ENCODE measurements at regions not wholly inside any gene's neighbourhood (a gene's known extent, or its start where the extent isn't known, plus 50 kb on each side); places are given as distances from the start of the nearest gene placed in this dataset.

DNA sequence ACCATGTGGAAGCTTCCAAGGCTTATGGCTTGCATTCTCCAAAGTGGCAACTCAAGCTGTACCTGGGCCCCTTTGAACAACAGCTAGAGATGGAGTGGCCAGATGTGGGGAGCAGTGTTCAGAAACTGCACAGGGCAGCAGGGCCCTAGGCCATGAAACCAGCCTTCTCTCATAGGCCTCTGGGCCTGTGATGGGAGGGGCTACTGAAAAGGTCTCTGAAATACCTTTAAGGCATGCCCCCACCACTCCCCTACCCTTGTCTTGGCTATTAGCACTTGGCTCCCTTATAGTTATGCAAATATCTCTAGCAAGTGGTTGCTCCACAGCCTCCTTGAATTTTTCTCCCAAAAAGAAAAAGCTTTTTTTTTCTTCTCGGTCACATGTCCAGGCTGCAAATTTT is 1014.6 kb downstream of the DTWD2 start:
- H3K27ac Mint-ChIP-seq = no peak overlapping the region
- no peak overlapping the region for H3K27ac ChIP-seq (ENCODE audit: low read depth)
- peak; percentile 86 for ATAC-seq

More for the DNA sequence above, 1014.6 kb downstream of the DTWD2 start:
- Mint-ChIP-seq H3K4me1 (peaks cover 15% of the 10 kb centered on the region), H3K36me3 (ENCODE audit: low read depth) (no peaks in the 10 kb centered on the region), H3K27me3 (ENCODE audit: insufficient read depth, low read depth, poor library complexity) (no peaks in the 10 kb centered on the region), H3K4me3 (no peak overlapping the region), H3K9me3 (peaks cover 7% of the 10 kb centered on the region; the same call in 1 of the 3 replicates)
- Histone ChIP-seq H3K4me2 (no peak overlapping the region), H3F3A (replicated peaks; ENCODE audit: low read depth) (no peaks in the 10 kb centered on the region), H3K79me2 (replicated peaks; ENCODE audit: insufficient read depth) (no peaks in the 10 kb centered on the region), H3K9me2 (ENCODE audit: insufficient read depth) (peaks cover 7% of the 10 kb centered on the region; the same call in 1 of the 2 replicates), H3K4me3 (no peak overlapping the region), H3K27me3 (ENCODE audit: insufficient read depth) (no peaks in the 10 kb centered on the region), H4K20me1 (replicated peaks; ENCODE audit: insufficient read depth) (no peaks in the 10 kb centered on the region), H3K36me3 (ENCODE audit: insufficient read depth) (no peaks in the 10 kb centered on the region), H3K4me1 (ENCODE audit: insufficient read depth) (peaks cover 11% of the 10 kb centered on the region; the same call in 1 of the 2 replicates), H2AFZ (peak overlapping the region; percentile 68; the same call in 1 of the 2 replicates)
- no peak for TF ChIP-seq EZH2phosphoT487 (IDR thresholded peaks at IDR 0.05; ENCODE audit: unreplicated experiment)
- TF ChIP-seq, protein P1, sequence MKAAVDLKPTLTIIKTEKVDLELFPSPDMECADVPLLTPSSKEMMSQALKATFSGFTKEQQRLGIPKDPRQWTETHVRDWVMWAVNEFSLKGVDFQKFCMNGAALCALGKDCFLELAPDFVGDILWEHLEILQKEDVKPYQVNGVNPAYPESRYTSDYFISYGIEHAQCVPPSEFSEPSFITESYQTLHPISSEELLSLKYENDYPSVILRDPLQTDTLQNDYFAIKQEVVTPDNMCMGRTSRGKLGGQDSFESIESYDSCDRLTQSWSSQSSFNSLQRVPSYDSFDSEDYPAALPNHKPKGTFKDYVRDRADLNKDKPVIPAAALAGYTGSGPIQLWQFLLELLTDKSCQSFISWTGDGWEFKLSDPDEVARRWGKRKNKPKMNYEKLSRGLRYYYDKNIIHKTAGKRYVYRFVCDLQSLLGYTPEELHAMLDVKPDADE (IDR thresholded peaks at IDR 0.05) = no peak
- TF ChIP-seq EZH2 (IDR thresholded peaks at IDR 0.05; ENCODE audit: low read depth, unreplicated experiment) = no peak
- TF ChIP-seq ZNF114 (CRISPR knock-in tag; IDR thresholded peaks at IDR 0.05) = no peak
- TF ChIP-seq CREB1 (CRISPR knock-in tag; IDR thresholded peaks at IDR 0.05; ENCODE audit: low read depth) = no peak
- TF ChIP-seq, protein P2, sequence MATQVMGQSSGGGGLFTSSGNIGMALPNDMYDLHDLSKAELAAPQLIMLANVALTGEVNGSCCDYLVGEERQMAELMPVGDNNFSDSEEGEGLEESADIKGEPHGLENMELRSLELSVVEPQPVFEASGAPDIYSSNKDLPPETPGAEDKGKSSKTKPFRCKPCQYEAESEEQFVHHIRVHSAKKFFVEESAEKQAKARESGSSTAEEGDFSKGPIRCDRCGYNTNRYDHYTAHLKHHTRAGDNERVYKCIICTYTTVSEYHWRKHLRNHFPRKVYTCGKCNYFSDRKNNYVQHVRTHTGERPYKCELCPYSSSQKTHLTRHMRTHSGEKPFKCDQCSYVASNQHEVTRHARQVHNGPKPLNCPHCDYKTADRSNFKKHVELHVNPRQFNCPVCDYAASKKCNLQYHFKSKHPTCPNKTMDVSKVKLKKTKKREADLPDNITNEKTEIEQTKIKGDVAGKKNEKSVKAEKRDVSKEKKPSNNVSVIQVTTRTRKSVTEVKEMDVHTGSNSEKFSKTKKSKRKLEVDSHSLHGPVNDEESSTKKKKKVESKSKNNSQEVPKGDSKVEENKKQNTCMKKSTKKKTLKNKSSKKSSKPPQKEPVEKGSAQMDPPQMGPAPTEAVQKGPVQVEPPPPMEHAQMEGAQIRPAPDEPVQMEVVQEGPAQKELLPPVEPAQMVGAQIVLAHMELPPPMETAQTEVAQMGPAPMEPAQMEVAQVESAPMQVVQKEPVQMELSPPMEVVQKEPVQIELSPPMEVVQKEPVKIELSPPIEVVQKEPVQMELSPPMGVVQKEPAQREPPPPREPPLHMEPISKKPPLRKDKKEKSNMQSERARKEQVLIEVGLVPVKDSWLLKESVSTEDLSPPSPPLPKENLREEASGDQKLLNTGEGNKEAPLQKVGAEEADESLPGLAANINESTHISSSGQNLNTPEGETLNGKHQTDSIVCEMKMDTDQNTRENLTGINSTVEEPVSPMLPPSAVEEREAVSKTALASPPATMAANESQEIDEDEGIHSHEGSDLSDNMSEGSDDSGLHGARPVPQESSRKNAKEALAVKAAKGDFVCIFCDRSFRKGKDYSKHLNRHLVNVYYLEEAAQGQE (IDR thresholded peaks at IDR 0.05; ENCODE audit: unreplicated experiment) = no peak
- TF ChIP-seq POLR2AphosphoS5 (IDR thresholded peaks at IDR 0.05; ENCODE audit: low read depth) = no peak
- TF ChIP-seq, protein P3, sequence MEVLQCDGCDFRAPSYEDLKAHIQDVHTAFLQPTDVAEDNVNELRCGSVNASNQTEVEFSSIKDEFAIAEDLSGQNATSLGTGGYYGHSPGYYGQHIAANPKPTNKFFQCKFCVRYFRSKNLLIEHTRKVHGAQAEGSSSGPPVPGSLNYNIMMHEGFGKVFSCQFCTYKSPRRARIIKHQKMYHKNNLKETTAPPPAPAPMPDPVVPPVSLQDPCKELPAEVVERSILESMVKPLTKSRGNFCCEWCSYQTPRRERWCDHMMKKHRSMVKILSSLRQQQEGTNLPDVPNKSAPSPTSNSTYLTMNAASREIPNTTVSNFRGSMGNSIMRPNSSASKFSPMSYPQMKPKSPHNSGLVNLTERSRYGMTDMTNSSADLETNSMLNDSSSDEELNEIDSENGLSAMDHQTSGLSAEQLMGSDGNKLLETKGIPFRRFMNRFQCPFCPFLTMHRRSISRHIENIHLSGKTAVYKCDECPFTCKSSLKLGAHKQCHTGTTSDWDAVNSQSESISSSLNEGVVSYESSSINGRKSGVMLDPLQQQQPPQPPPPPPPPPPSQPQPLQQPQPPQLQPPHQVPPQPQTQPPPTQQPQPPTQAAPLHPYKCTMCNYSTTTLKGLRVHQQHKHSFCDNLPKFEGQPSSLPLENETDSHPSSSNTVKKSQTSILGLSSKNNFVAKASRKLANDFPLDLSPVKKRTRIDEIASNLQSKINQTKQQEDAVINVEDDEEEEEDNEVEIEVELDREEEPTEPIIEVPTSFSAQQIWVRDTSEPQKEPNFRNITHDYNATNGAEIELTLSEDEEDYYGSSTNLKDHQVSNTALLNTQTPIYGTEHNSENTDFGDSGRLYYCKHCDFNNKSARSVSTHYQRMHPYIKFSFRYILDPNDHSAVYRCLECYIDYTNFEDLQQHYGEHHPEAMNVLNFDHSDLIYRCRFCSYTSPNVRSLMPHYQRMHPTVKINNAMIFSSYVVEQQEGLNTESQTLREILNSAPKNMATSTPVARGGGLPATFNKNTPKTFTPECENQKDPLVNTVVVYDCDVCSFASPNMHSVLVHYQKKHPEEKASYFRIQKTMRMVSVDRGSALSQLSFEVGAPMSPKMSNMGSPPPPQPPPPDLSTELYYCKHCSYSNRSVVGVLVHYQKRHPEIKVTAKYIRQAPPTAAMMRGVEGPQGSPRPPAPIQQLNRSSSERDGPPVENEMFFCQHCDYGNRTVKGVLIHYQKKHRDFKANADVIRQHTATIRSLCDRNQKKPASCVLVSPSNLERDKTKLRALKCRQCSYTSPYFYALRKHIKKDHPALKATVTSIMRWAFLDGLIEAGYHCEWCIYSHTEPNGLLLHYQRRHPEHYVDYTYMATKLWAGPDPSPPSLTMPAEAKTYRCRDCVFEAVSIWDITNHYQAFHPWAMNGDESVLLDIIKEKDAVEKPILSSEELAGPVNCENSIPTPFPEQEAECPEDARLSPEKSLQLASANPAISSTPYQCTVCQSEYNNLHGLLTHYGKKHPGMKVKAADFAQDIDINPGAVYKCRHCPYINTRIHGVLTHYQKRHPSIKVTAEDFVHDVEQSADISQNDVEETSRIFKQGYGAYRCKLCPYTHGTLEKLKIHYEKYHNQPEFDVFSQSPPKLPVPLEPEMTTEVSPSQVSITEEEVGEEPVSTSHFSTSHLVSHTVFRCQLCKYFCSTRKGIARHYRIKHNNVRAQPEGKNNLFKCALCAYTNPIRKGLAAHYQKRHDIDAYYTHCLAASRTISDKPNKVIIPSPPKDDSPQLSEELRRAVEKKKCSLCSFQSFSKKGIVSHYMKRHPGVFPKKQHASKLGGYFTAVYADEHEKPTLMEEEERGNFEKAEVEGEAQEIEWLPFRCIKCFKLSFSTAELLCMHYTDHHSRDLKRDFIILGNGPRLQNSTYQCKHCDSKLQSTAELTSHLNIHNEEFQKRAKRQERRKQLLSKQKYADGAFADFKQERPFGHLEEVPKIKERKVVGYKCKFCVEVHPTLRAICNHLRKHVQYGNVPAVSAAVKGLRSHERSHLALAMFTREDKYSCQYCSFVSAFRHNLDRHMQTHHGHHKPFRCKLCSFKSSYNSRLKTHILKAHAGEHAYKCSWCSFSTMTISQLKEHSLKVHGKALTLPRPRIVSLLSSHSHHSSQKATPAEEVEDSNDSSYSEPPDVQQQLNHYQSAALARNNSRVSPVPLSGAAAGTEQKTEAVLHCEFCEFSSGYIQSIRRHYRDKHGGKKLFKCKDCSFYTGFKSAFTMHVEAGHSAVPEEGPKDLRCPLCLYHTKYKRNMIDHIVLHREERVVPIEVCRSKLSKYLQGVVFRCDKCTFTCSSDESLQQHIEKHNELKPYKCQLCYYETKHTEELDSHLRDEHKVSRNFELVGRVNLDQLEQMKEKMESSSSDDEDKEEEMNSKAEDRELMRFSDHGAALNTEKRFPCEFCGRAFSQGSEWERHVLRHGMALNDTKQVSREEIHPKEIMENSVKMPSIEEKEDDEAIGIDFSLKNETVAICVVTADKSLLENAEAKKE (CRISPR knock-in tag; IDR thresholded peaks at IDR 0.05) = no peak
- TF ChIP-seq JUNB (IDR thresholded peaks at IDR 0.05; ENCODE audit: unreplicated experiment) = no peak
- TF ChIP-seq, protein P4, sequence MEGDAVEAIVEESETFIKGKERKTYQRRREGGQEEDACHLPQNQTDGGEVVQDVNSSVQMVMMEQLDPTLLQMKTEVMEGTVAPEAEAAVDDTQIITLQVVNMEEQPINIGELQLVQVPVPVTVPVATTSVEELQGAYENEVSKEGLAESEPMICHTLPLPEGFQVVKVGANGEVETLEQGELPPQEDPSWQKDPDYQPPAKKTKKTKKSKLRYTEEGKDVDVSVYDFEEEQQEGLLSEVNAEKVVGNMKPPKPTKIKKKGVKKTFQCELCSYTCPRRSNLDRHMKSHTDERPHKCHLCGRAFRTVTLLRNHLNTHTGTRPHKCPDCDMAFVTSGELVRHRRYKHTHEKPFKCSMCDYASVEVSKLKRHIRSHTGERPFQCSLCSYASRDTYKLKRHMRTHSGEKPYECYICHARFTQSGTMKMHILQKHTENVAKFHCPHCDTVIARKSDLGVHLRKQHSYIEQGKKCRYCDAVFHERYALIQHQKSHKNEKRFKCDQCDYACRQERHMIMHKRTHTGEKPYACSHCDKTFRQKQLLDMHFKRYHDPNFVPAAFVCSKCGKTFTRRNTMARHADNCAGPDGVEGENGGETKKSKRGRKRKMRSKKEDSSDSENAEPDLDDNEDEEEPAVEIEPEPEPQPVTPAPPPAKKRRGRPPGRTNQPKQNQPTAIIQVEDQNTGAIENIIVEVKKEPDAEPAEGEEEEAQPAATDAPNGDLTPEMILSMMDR (conservative IDR thresholded peaks at IDR 0.05; ENCODE audit: low read depth in 2 of 2) = no peak
- no peak for TF ChIP-seq NANOG (IDR thresholded peaks at IDR 0.05; ENCODE audit: borderline replicate concordance)
- no peak for TF ChIP-seq STAT1 (IDR thresholded peaks at IDR 0.05; ENCODE audit: unreplicated experiment)
- TF ChIP-seq ZNF331 (CRISPR knock-in tag; IDR thresholded peaks at IDR 0.05; ENCODE audit: low read depth) = no peak
- DNase-seq (ENCODE audit: low spot score) = peak; percentile 58

All from GM23338 (cell line).